Endothelial cell of umbilical vein (primary cell): ENCODE measurements at regions not wholly inside any gene's neighbourhood (a gene's known extent, or its start where the extent isn't known, plus 50 kb on each side); places are given as distances from the start of the nearest gene placed in this dataset.

Experiments
- BruUV-seq: library from RNA; stranded (reverse); fragments of 400-500 nt; replicated peaks from 2 replicates; lab custom pipeline; 2021; lab: Mats Ljungman, UMichigan
- CTCF ChIA-PET: fragments of 300-600, 350-600 bp; sonication (Branson Sonifier 250); formaldehyde crosslinking; loops from one replicate; lab custom pipeline; 2021; ENCODE audit warnings: antibody characterized with exemption, inconsistent platforms; lab: Charles Lee
- POLR2A ChIA-PET: fragments of 300-600, 350-600 bp; sonication (Branson Sonifier 250); formaldehyde crosslinking; loops from one replicate; lab custom pipeline; 2021; ENCODE audit warnings: antibody characterized with exemption, inconsistent platforms; lab: Charles Lee
- DNase-seq: peaks from one replicate; pipeline ENCODE4 v3.0.0-alpha.2; 2011; ENCODE audit warnings: low read depth, low spot score
- FAIRE-seq: peaks from 2 replicates; lab custom pipeline; 2011; peaks lifted over from hg19 to GRCh38; lab: Jason Lieb, UNC
- H2AFZ ChIP-seq: 2 replicates; pipeline ENCODE4 v1.6.0; 2012; ENCODE audit warnings: low read depth, low read length, control low read depth, inconsistent platforms
- H3K27ac ChIP-seq: 2 replicates; pipeline ENCODE4 v1.5.1; 2011; ENCODE audit warnings: low read depth, mild to moderate bottlenecking, control low read depth, low read length, moderate library complexity; ENCODE audit not compliant: insufficient read depth
- H3K27me3 ChIP-seq, 2 experiments: 2 replicates each; pipeline versions ENCODE4 v1.6.0 to v1.6.1; 2011; ENCODE audit warnings: low read length in 2 of 2, mixed read lengths in 1 of 2; ENCODE audit not compliant: control insufficient read depth in 2 of 2, insufficient read depth in 2 of 2
- H3K36me3 ChIP-seq, 2 experiments: 2 replicates in 1 of 2; 3 replicates in 1 of 2; pipeline ENCODE4 v1.5.1; 2011; ENCODE audit warnings: low read length in 2 of 2, mild to moderate bottlenecking in 1 of 2, moderate library complexity in 1 of 2; ENCODE audit not compliant: control insufficient read depth in 2 of 2, insufficient read depth in 2 of 2; ENCODE audit errors: extremely low read depth in 1 of 2
- H3K4me1 ChIP-seq: 3 replicates; pipeline ENCODE4 v1.5.1; 2011; ENCODE audit warnings: mild to moderate bottlenecking, low read length; ENCODE audit not compliant: control insufficient read depth, insufficient read depth; ENCODE audit errors: extremely low read depth
- H3K4me2 ChIP-seq: 2 replicates; pipeline ENCODE4 v1.6.1; 2011; ENCODE audit warnings: low read length, control low read depth, mixed read lengths; ENCODE audit not compliant: insufficient read depth
- H3K4me3 ChIP-seq, 3 experiments: fragments of 200-600 bp in 1 of 3; sonication (generic), shearing (Covaris generic) in 1 of 3; replicated peaks in 1 of 3; 2 replicates each; pipeline ENCODE4 v1.5.1; 2011 to 2016; ENCODE audit warnings: control low read depth in 3 of 3, low read length in 3 of 3, mild to moderate bottlenecking in 2 of 3, inconsistent platforms in 1 of 3, low read depth in 1 of 3, moderate library complexity in 1 of 3; ENCODE audit not compliant: insufficient read depth in 1 of 3
- H3K79me2 ChIP-seq: 2 replicates; pipeline ENCODE4 v1.6.0; 2012; ENCODE audit warnings: low read length, inconsistent platforms; ENCODE audit not compliant: control insufficient read depth, insufficient read depth
- H3K9ac ChIP-seq: replicated peaks from 2 replicates; pipeline ENCODE3; 2011; ENCODE audit warnings: low read length, control low read depth; ENCODE audit not compliant: insufficient read depth; ENCODE audit errors: extremely low read depth
- H3K9me1 ChIP-seq: replicated peaks from 3 replicates; pipeline ENCODE4 v1.6.0; 2011; ENCODE audit warnings: mild to moderate bottlenecking, low read length; ENCODE audit not compliant: control insufficient read depth, insufficient read depth; ENCODE audit errors: extremely low read depth
- H3K9me3 ChIP-seq: replicated peaks from 2 replicates; pipeline ENCODE4 v1.5.1; 2012; ENCODE audit warnings: low read length, inconsistent platforms; ENCODE audit not compliant: control insufficient read depth, insufficient read depth
- H4K20me1 ChIP-seq: replicated peaks from 2 replicates; pipeline ENCODE3; 2011; ENCODE audit warnings: mild to moderate bottlenecking, low read length; ENCODE audit not compliant: control insufficient read depth, insufficient read depth; ENCODE audit errors: extremely low read depth
- CTCF ChIP-seq, 2 donors: IDR thresholded peaks; 1 replicate in 1 of 2; 2 replicates in 1 of 2; pipeline ENCODE4 v1.5.1; 2011; ENCODE audit warnings: low read length in 2 of 2, mild to moderate bottlenecking in 2 of 2, moderate library complexity in 2 of 2, control low read depth in 1 of 2, inconsistent platforms in 1 of 2, low read depth in 1 of 2; ENCODE audit not compliant: insufficient read depth in 1 of 2; ENCODE audit errors: extremely low read depth in 1 of 2
- EZH2 ChIP-seq: IDR thresholded peaks from 2 replicates; pipeline ENCODE4 v1.6.1; 2012; ENCODE audit warnings: borderline replicate concordance, low read depth, mild to moderate bottlenecking, moderate library complexity, low read length, inconsistent platforms; ENCODE audit not compliant: severe bottlenecking
- FOS ChIP-seq: IDR thresholded peaks from 2 replicates; pipeline ENCODE4 v1.6.1; 2011; ENCODE audit warnings: mild to moderate bottlenecking, low read length, moderate library complexity, borderline replicate concordance; ENCODE audit not compliant: insufficient read depth
- GATA2 ChIP-seq: IDR thresholded peaks from 2 replicates; pipeline ENCODE4 v1.7.0; 2011; ENCODE audit warnings: low read depth, mild to moderate bottlenecking, moderate library complexity, mixed read lengths, low read length; ENCODE audit not compliant: insufficient read length, insufficient read depth
- JUN ChIP-seq: IDR thresholded peaks from 2 replicates; pipeline ENCODE4 v1.6.1; 2011; ENCODE audit warnings: borderline replicate concordance, low read depth; ENCODE audit not compliant: insufficient read length, insufficient read depth
- MAX ChIP-seq: IDR thresholded peaks from 2 replicates; pipeline ENCODE4 v1.6.1; 2011; ENCODE audit not compliant: insufficient read depth, insufficient read length
- MYC ChIP-seq: IDR thresholded peaks from one replicate; pipeline ENCODE4 v1.6.1; 2011; ENCODE audit warnings: mild to moderate bottlenecking, low read depth, low read length
- POLR2A ChIP-seq: IDR thresholded peaks from 2 replicates; pipeline ENCODE4 v1.6.1; 2012; ENCODE audit warnings: low read depth, mild to moderate bottlenecking, control low read depth, low read length
- POLR2AphosphoS5 ChIP-seq: IDR thresholded peaks from 2 replicates; pipeline ENCODE4 v1.6.1; 2012; ENCODE audit warnings: low read depth, mild to moderate bottlenecking, control low read depth, low read length, moderate library complexity; ENCODE audit not compliant: insufficient read depth
- dilution Hi-C: fragments of 300-500 bp; cut with MboI; formaldehyde crosslinking; loops from one replicate; pipeline ENCODE4 v1.15.0; 2019; ENCODE audit warnings: low sequenced_read_pairs; ENCODE audit not compliant: extremely low pct_ligation_motif_present
- intact Hi-C: fragments of 100-400 bp; cut with micrococcal nuclease; formaldehyde crosslinking; loops from one replicate; pipeline ENCODE4 v1.10.0; 2022

- FAIRE-seq (no peak), DNase-seq (no peak)
- Histone ChIP-seq H4K20me1 (no peaks in the 10 kb centered on the region), H3K9me1 (no peaks in the 10 kb centered on the region), H3K79me2 (no peaks in the 10 kb centered on the region), H3K27me3 (no peaks in the 10 kb centered on the region), H2AFZ (no peak overlapping the region), H3K4me2 (no peak overlapping the region), H3K27ac (no peak overlapping the region), H3K9ac (no peak overlapping the region), H3K36me3 (no peaks in the 10 kb centered on the region), H3K4me1 (no peaks in the 10 kb centered on the region), H3K4me3 (no peak overlapping the region), H3K9me3 (no peaks in the 10 kb centered on the region)
- dilution Hi-C loops (no loop called here), intact Hi-C loops (no loop called here)
- POLR2A ChIA-PET, result no interaction called here
- no peak for TF ChIP-seq FOS
- no peak for TF ChIP-seq JUN
- no peak for TF ChIP-seq POLR2A
- TF ChIP-seq POLR2AphosphoS5, result no peak
- TF ChIP-seq MAX, result no peak
- no peak for TF ChIP-seq CTCF (IDR thresholded peaks at IDR 0.05; ENCODE audit: extremely low read depth in 1 of 2, insufficient read depth in 1 of 2, low read depth in 1 of 2, low read length in 2 of 2)
- no TSS peak for BruUV-seq
- CTCF ChIA-PET, result interaction anchor here (2.5 kb wide), 1 partner anchor 30 kb away, joined by 10 read pairs; no protein-coding TSS in a partner anchor
Observed at GRCh38 chr12:91841822-91842221, 303.8 kb downstream of the BTG1 start.

GRCh38 chr12:91836696-91837095 lies 308.9 kb downstream of the BTG1 start:
- Histone ChIP-seq H3K36me3 (no peaks in the 10 kb centered on the region), H3K4me1 (no peaks in the 10 kb centered on the region), H4K20me1 (no peaks in the 10 kb centered on the region), H3K4me2 (no peak overlapping the region), H3K27me3 (no peaks in the 10 kb centered on the region), H3K9me1 (no peaks in the 10 kb centered on the region), H3K79me2 (no peaks in the 10 kb centered on the region), H3K27ac (no peak overlapping the region), H3K9me3 (no peaks in the 10 kb centered on the region), H3K9ac (no peak overlapping the region), H2AFZ (no peak overlapping the region), H3K4me3 (no peak overlapping the region)
- no TSS peak for BruUV-seq
- CTCF ChIA-PET, result no interaction called here
- POLR2A ChIA-PET, result no interaction called here
- intact Hi-C loops (no loop called here), dilution Hi-C loops (no loop called here)
- no peak for TF ChIP-seq GATA2
- no peak for TF ChIP-seq POLR2A
- TF ChIP-seq MAX, result no peak
- no peak for TF ChIP-seq MYC
- no peak for TF ChIP-seq CTCF (IDR thresholded peaks at IDR 0.05; ENCODE audit: extremely low read depth in 1 of 2, insufficient read depth in 1 of 2, low read depth in 1 of 2, low read length in 2 of 2)
- TF ChIP-seq POLR2AphosphoS5, result no peak
- no peak for TF ChIP-seq JUN
- no peak for TF ChIP-seq EZH2
- TF ChIP-seq FOS, result no peak
- DNase-seq (no peak), FAIRE-seq (no peak)
